Natural killer cell (primary cell): ENCODE measurements at regions not wholly inside any gene's neighbourhood (a gene's known extent, or its start where the extent isn't known, plus 50 kb on each side); places are given as distances from the start of the nearest gene placed in this dataset.

Experiments
- ATAC-seq, 3 donors: fragments of 150-1000 bp in 2 of 3; fragments of 200-7000 bp in 1 of 3; cut with Tn5 transposase; 1 replicate in 1 of 3; 2 replicates in 2 of 3; pipeline ENCODE4 v1.10.0; 2021; ENCODE audit warnings: mild to moderate bottlenecking in 2 of 3, moderate library complexity in 2 of 3
- DNase-seq, 2 donors: peaks; one replicate each; pipeline versions ENCODE4 v3.0.0 to v3.0.0-alpha.2; 2013 to 2021; ENCODE audit warnings: mixed read lengths in 1 of 2
- H3K27ac ChIP-seq: one replicate; pipeline ENCODE4 v1.5.1; 2013; ENCODE audit warnings: mild to moderate bottlenecking, low read length
- H3K27me3 ChIP-seq: one replicate; pipeline ENCODE4 v1.6.1; 2013; ENCODE audit warnings: low read length; ENCODE audit not compliant: control insufficient read depth, insufficient read depth
- H3K36me3 ChIP-seq: one replicate; pipeline ENCODE4 v1.6.1; 2013; ENCODE audit warnings: low read length; ENCODE audit not compliant: control insufficient read depth, insufficient read depth
- H3K4me1 ChIP-seq: one replicate; pipeline ENCODE4 v1.6.1; 2013; ENCODE audit warnings: low read length; ENCODE audit not compliant: control insufficient read depth, insufficient read depth
- H3K4me3 ChIP-seq: one replicate; pipeline ENCODE4 v1.5.1; 2013; ENCODE audit warnings: low read length
- H3K9me3 ChIP-seq: one replicate; pipeline ENCODE4 v1.6.1; 2013; ENCODE audit warnings: low read length; ENCODE audit not compliant: control insufficient read depth, insufficient read depth
- H3K27ac Mint-ChIP-seq, 2 donors: one replicate each; pipeline ENCODE4 v1.8.0; 2022; ENCODE audit warnings: mild to moderate bottlenecking in 2 of 2, mixed read lengths in 2 of 2, moderate library complexity in 1 of 2
- H3K27me3 Mint-ChIP-seq, 2 donors: one replicate each; pipeline ENCODE4 v1.8.0; 2022; ENCODE audit warnings: low read depth in 2 of 2, mixed read lengths in 2 of 2
- H3K36me3 Mint-ChIP-seq: one replicate; pipeline ENCODE4 v1.8.0; 2022; ENCODE audit warnings: mixed read lengths
- H3K4me1 Mint-ChIP-seq, 2 donors: one replicate each; pipeline ENCODE4 v1.8.0; 2022; ENCODE audit warnings: mixed read lengths in 2 of 2
- H3K4me3 Mint-ChIP-seq: one replicate; pipeline ENCODE4 v1.8.0; 2022; ENCODE audit warnings: mild to moderate bottlenecking, moderate library complexity, mixed read lengths
- H3K9me3 Mint-ChIP-seq, 2 donors: one replicate each; pipeline ENCODE4 v1.8.0; 2022; ENCODE audit warnings: mixed read lengths in 2 of 2
- CTCF ChIP-seq: fragments of 200-600 bp; IDR thresholded peaks from one replicate; pipeline ENCODE4 v1.8.0; 2022; ENCODE audit warnings: antibody characterized with exemption
- WGBS: methylation state at CpG from one replicate; pipeline ENCODE4 v1.1.7; 2013; ENCODE audit warnings: missing lambda C conversion rate; ENCODE audit not compliant: insufficient coverage; 5-methylcytosine and 5-hydroxymethylcytosine counted together
- intact Hi-C: fragments of 100-400 bp; cut with micrococcal nuclease; formaldehyde crosslinking; loops from one replicate; pipeline ENCODE4 v1.14.2; 2022

GRCh38 chr7:85708221-85708620, 521.4 kb upstream of the SEMA3D start:
- no peak for TF ChIP-seq CTCF
- Mint-ChIP-seq H3K4me3 (no peak overlapping the region), H3K27me3 (no peaks in the 10 kb centered on the region), H3K27ac (no peak overlapping the region), H3K4me1 (no peaks in the 10 kb centered on the region), H3K36me3 (no peaks in the 10 kb centered on the region), H3K9me3 (peaks cover 12% of the 10 kb centered on the region in 2 donors)
- Histone ChIP-seq H3K4me3 (no peak overlapping the region), H3K27ac (no peak overlapping the region), H3K27me3 (no peaks in the 10 kb centered on the region), H3K9me3 (peaks cover 3% of the 10 kb centered on the region), H3K36me3 (no peaks in the 10 kb centered on the region), H3K4me1 (no peaks in the 10 kb centered on the region)
- WGBS: 100% methylated on average over 1 of the region's 1 CpG
- ATAC-seq (no peak), DNase-seq (no peak)
- intact Hi-C loops: no loop called here

GRCh38 chr7:85705076-85705475, 518.2 kb upstream of the SEMA3D start:
- no peaks in the 10 kb centered on the region for H3K36me3 Mint-ChIP-seq
- Histone ChIP-seq H3K27ac (no peak overlapping the region), H3K4me1 (no peaks in the 10 kb centered on the region), H3K36me3 (no peaks in the 10 kb centered on the region), H3K27me3 (no peaks in the 10 kb centered on the region), H3K4me3 (no peak overlapping the region), H3K9me3 (peaks cover 3% of the 10 kb centered on the region)
- intact Hi-C loops: no loop called here
- H3K27me3 Mint-ChIP-seq: no peaks in the 10 kb centered on the region
- H3K9me3 Mint-ChIP-seq: peaks cover 11 to 15% of the 10 kb centered on the region in 2 donors
- no peak overlapping the region for H3K27ac Mint-ChIP-seq
- no peak for DNase-seq
- no peaks in the 10 kb centered on the region for H3K4me1 Mint-ChIP-seq
- no peak for TF ChIP-seq CTCF
- no peak overlapping the region for H3K4me3 Mint-ChIP-seq
- WGBS: no CpG with 5 or more reads among the region's 2 CpGs
- no peak for ATAC-seq

GRCh38 chr7:85703251-85704010, 516.6 kb upstream of the SEMA3D start:
- intact Hi-C loops: no loop called here
- Histone ChIP-seq H3K27ac (no peak overlapping the region), H3K4me1 (no peaks in the 10 kb centered on the region), H3K9me3 (peaks cover 3% of the 10 kb centered on the region), H3K4me3 (no peak overlapping the region), H3K36me3 (no peaks in the 10 kb centered on the region), H3K27me3 (no peaks in the 10 kb centered on the region)
- no peak for ATAC-seq
- Mint-ChIP-seq H3K36me3 (no peaks in the 10 kb centered on the region), H3K27me3 (no peaks in the 10 kb centered on the region), H3K4me1 (no peaks in the 10 kb centered on the region), H3K9me3 (peaks cover 9 to 12% of the 10 kb centered on the region in 2 donors), H3K4me3 (no peak overlapping the region), H3K27ac (no peak overlapping the region)
- WGBS: no CpG with 5 or more reads among the region's 2 CpGs
- DNase-seq: no peak
- no peak for TF ChIP-seq CTCF

- H3K4me1 ChIP-seq: no peaks in the 10 kb centered on the region
- no peak for TF ChIP-seq CTCF
- DNase-seq (no peak), ATAC-seq (no peak)
- no peaks in the 10 kb centered on the region for H3K4me1 Mint-ChIP-seq
- H3K27me3 ChIP-seq: no peaks in the 10 kb centered on the region
- H3K9me3 ChIP-seq: peaks cover 3% of the 10 kb centered on the region
- H3K9me3 Mint-ChIP-seq: peaks cover 10 to 12% of the 10 kb centered on the region in 2 donors
- no peak overlapping the region for H3K27ac ChIP-seq
- H3K36me3 Mint-ChIP-seq: no peaks in the 10 kb centered on the region
- no peak overlapping the region for H3K4me3 Mint-ChIP-seq
- no peaks in the 10 kb centered on the region for H3K36me3 ChIP-seq
- intact Hi-C loops: no loop called here
- no peaks in the 10 kb centered on the region for H3K27me3 Mint-ChIP-seq
- no peak overlapping the region for H3K27ac Mint-ChIP-seq
- no peak overlapping the region for H3K4me3 ChIP-seq
Measured at GRCh38 chr7:85702348-85702747, 515.5 kb upstream of the SEMA3D start.
